ENCODE measurements at regions not wholly inside any gene's neighbourhood (a gene's known extent, or its start where the extent isn't known, plus 50 kb on each side); places are given as distances from the start of the nearest gene placed in this dataset.
"Not testable (repeated sequence)": the region's sequence is repeated elsewhere in the genome, so short reads cannot be mapped to it uniquely, and the experiment has no call there.

GRCh38 chr2:234411793-234412192 lies 85.1 kb downstream of the ARL4C start:
- no peak for DNase-seq (ENCODE audit: low spot score)
- in situ Hi-C loops (cut with HindIII; ENCODE audit: low sequenced_read_pairs), result no loop called here

- in situ Hi-C loops (cut with HindIII; ENCODE audit: low sequenced_read_pairs), result no loop called here
- DNase-seq (ENCODE audit: low spot score), result peak; percentile 38
Observed at GRCh38 chr2:234410526-234410925, 86.4 kb downstream of the ARL4C start.

- in situ Hi-C loops (cut with HindIII; ENCODE audit: low sequenced_read_pairs), result no loop called here
- no peak for DNase-seq (ENCODE audit: low spot score)
Observed at GRCh38 chr2:234409590-234409989, 87.3 kb downstream of the ARL4C start.

GRCh38 chr2:234406085-234406484 lies 90.8 kb downstream of the ARL4C start:
- in situ Hi-C loops (cut with HindIII; ENCODE audit: low sequenced_read_pairs), result no loop called here
- no peak for DNase-seq (ENCODE audit: low spot score)

- DNase-seq (ENCODE audit: low spot score), result no peak
- in situ Hi-C loops (cut with HindIII; ENCODE audit: low sequenced_read_pairs), result no loop called here
Observed at GRCh38 chr2:234405462-234405861, 91.4 kb downstream of the ARL4C start.

- no peak for DNase-seq (ENCODE audit: low spot score)
- in situ Hi-C loops (cut with HindIII; ENCODE audit: low sequenced_read_pairs), result no loop called here
Observed at GRCh38 chr2:234404957-234405356, 91.9 kb downstream of the ARL4C start.

- in situ Hi-C loops (cut with HindIII; ENCODE audit: low sequenced_read_pairs), result no loop called here
Observed at GRCh38 chr2:234403751-234404150, 93.1 kb downstream of the ARL4C start.

GRCh38 chr2:234403074-234403473 lies 93.8 kb downstream of the ARL4C start:
- DNase-seq (ENCODE audit: low spot score), result no peak
- in situ Hi-C loops (cut with HindIII; ENCODE audit: low sequenced_read_pairs), result no loop called here

More at GRCh38 chr2:234403751-234404150, 93.1 kb downstream of the ARL4C start:
- DNase-seq (ENCODE audit: low spot score), result no peak

- no peak for DNase-seq (ENCODE audit: low spot score)
- in situ Hi-C loops (cut with HindIII; ENCODE audit: low sequenced_read_pairs), result no loop called here
Observed at GRCh38 chr2:234401426-234401825, 95.5 kb downstream of the ARL4C start.

GRCh38 chr2:234399451-234400246 lies 97.2 kb downstream of the ARL4C start:
- in situ Hi-C loops (cut with HindIII; ENCODE audit: low sequenced_read_pairs), result no loop called here

GRCh38 chr2:234398531-234398930 lies 98.3 kb downstream of the ARL4C start:
- in situ Hi-C loops (cut with HindIII; ENCODE audit: low sequenced_read_pairs), result no loop called here
- DNase-seq (ENCODE audit: low spot score), result no peak

More at GRCh38 chr2:234399451-234400246, 97.2 kb downstream of the ARL4C start:
- DNase-seq (ENCODE audit: low spot score), result no peak

- in situ Hi-C loops (cut with HindIII; ENCODE audit: low sequenced_read_pairs), result no loop called here
- peak; percentile 27 for DNase-seq (ENCODE audit: low spot score)
Observed at GRCh38 chr2:234395891-234396420, 100.9 kb downstream of the ARL4C start.

GRCh38 chr2:234394450-234394849 lies 102.4 kb downstream of the ARL4C start:
- DNase-seq (ENCODE audit: low spot score), result no peak
- in situ Hi-C loops (cut with HindIII; ENCODE audit: low sequenced_read_pairs), result no loop called here

- in situ Hi-C loops (cut with HindIII; ENCODE audit: low sequenced_read_pairs), result no loop called here
- DNase-seq (ENCODE audit: low spot score), result no peak
Observed at GRCh38 chr2:234393354-234393753, 103.5 kb downstream of the ARL4C start.

- no peak for DNase-seq (ENCODE audit: low spot score)
- in situ Hi-C loops (cut with HindIII; ENCODE audit: low sequenced_read_pairs), result no loop called here
Observed at GRCh38 chr2:234392041-234392615, 104.8 kb downstream of the ARL4C start.

- no peak for DNase-seq (ENCODE audit: low spot score)
- in situ Hi-C loops (cut with HindIII; ENCODE audit: low sequenced_read_pairs), result no loop called here
Observed at GRCh38 chr2:234391625-234392024, 105.3 kb downstream of the ARL4C start.

- DNase-seq (ENCODE audit: low spot score), result not testable (repeated sequence)
Observed at GRCh38 chr2:234389661-234390060, 107.2 kb downstream of the ARL4C start.

GRCh38 chr2:234388591-234388990 lies 108.3 kb downstream of the ARL4C start:
- in situ Hi-C loops (cut with HindIII; ENCODE audit: low sequenced_read_pairs), result no loop called here

More at GRCh38 chr2:234389661-234390060, 107.2 kb downstream of the ARL4C start:
- in situ Hi-C loops (cut with HindIII; ENCODE audit: low sequenced_read_pairs), result not testable (repeated sequence)

GRCh38 chr2:234386971-234387370 lies 109.9 kb downstream of the ARL4C start:
- DNase-seq (ENCODE audit: low spot score), result no peak
- in situ Hi-C loops (cut with HindIII; ENCODE audit: low sequenced_read_pairs), result no loop called here

More at GRCh38 chr2:234388591-234388990, 108.3 kb downstream of the ARL4C start:
- no peak for DNase-seq (ENCODE audit: low spot score)

- in situ Hi-C loops (cut with HindIII; ENCODE audit: low sequenced_read_pairs), result no loop called here
Observed at GRCh38 chr2:234382131-234382530, 114.8 kb downstream of the ARL4C start.

More at GRCh38 chr2:234382131-234382530, 114.8 kb downstream of the ARL4C start:
- DNase-seq (ENCODE audit: low spot score), result no peak
